HL-60 (cell line): ENCODE measurements at regions not wholly inside any gene's neighbourhood (a gene's known extent, or its start where the extent isn't known, plus 50 kb on each side); places are given as distances from the start of the nearest gene placed in this dataset.

Experiments
- GABPA ChIP-seq: IDR thresholded peaks from 2 replicates; pipeline ENCODE4 v1.6.1; 2012; ENCODE audit warnings: low read depth
- POLR2AphosphoS5 ChIP-seq: IDR thresholded peaks from 2 replicates; pipeline ENCODE4 v1.6.1; 2012; ENCODE audit warnings: low read depth
- SPI1 ChIP-seq: IDR thresholded peaks from 2 replicates; pipeline ENCODE4 v1.6.1; 2012; ENCODE audit warnings: low read depth, mild to moderate bottlenecking, borderline replicate concordance
- TF ChIP-seq, protein P1 (sequence below): IDR thresholded peaks from one replicate; pipeline ENCODE4 v1.5.1; 2011; ENCODE audit warnings: low read length, control low read depth, inconsistent platforms; ENCODE audit not compliant: insufficient read depth
- TF ChIP-seq, protein P2 (sequence below): IDR thresholded peaks from 2 replicates; pipeline ENCODE4 v1.6.1; 2012; ENCODE audit warnings: low read depth; ENCODE audit not compliant: insufficient replicate concordance

DNA sequence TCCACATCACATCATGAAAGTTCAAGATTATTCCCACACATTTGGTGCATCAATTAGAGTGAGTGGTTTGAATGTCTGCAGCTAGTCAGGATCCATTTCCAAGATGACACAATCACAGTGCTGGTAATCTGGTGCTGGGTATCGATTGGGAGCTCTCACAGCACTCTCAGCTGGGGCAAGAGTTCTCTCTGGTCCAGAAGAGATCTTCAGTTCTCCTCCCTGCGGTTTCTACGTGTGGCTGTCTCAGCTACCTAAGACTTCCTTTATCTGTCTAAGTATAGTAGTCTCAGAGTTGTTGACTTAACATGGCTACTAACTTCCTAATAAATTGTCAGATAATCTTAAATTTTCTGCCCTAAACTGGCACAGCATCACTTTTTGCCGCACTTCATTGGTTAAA, 358.0 kb upstream of the BRINP3 start:
- TF ChIP-seq, protein P1, sequence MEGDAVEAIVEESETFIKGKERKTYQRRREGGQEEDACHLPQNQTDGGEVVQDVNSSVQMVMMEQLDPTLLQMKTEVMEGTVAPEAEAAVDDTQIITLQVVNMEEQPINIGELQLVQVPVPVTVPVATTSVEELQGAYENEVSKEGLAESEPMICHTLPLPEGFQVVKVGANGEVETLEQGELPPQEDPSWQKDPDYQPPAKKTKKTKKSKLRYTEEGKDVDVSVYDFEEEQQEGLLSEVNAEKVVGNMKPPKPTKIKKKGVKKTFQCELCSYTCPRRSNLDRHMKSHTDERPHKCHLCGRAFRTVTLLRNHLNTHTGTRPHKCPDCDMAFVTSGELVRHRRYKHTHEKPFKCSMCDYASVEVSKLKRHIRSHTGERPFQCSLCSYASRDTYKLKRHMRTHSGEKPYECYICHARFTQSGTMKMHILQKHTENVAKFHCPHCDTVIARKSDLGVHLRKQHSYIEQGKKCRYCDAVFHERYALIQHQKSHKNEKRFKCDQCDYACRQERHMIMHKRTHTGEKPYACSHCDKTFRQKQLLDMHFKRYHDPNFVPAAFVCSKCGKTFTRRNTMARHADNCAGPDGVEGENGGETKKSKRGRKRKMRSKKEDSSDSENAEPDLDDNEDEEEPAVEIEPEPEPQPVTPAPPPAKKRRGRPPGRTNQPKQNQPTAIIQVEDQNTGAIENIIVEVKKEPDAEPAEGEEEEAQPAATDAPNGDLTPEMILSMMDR, result no peak
- no peak for TF ChIP-seq GABPA
- TF ChIP-seq POLR2AphosphoS5, result no peak
- TF ChIP-seq, protein P2, sequence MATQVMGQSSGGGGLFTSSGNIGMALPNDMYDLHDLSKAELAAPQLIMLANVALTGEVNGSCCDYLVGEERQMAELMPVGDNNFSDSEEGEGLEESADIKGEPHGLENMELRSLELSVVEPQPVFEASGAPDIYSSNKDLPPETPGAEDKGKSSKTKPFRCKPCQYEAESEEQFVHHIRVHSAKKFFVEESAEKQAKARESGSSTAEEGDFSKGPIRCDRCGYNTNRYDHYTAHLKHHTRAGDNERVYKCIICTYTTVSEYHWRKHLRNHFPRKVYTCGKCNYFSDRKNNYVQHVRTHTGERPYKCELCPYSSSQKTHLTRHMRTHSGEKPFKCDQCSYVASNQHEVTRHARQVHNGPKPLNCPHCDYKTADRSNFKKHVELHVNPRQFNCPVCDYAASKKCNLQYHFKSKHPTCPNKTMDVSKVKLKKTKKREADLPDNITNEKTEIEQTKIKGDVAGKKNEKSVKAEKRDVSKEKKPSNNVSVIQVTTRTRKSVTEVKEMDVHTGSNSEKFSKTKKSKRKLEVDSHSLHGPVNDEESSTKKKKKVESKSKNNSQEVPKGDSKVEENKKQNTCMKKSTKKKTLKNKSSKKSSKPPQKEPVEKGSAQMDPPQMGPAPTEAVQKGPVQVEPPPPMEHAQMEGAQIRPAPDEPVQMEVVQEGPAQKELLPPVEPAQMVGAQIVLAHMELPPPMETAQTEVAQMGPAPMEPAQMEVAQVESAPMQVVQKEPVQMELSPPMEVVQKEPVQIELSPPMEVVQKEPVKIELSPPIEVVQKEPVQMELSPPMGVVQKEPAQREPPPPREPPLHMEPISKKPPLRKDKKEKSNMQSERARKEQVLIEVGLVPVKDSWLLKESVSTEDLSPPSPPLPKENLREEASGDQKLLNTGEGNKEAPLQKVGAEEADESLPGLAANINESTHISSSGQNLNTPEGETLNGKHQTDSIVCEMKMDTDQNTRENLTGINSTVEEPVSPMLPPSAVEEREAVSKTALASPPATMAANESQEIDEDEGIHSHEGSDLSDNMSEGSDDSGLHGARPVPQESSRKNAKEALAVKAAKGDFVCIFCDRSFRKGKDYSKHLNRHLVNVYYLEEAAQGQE, result no peak
- TF ChIP-seq SPI1, result no peak
